Chondrocyte (in vitro differentiated cells): ENCODE measurements at regions not wholly inside any gene's neighbourhood (a gene's known extent, or its start where the extent isn't known, plus 50 kb on each side); places are given as distances from the start of the nearest gene placed in this dataset.
"Not testable (repeated sequence)": the region's sequence is repeated elsewhere in the genome, so short reads cannot be mapped to it uniquely, and the experiment has no call there.

Experiments
- DNase-seq: peaks from one replicate; pipeline ENCODE4 v3.0.0; 2021; ENCODE audit warnings: mixed read lengths, low spot score
- H3K27ac Mint-ChIP-seq: one replicate; pipeline ENCODE4 v1.8.0; 2021; ENCODE audit warnings: mild to moderate bottlenecking, moderate library complexity, mixed read lengths; ENCODE audit not compliant: unreplicated experiment
- H3K27me3 Mint-ChIP-seq: 2 replicates; pipeline ENCODE4 v1.8.0; 2021; ENCODE audit warnings: low read depth, mixed read lengths
- H3K36me3 Mint-ChIP-seq: 2 replicates; pipeline ENCODE4 v1.8.0; 2021; ENCODE audit warnings: low read depth, mixed read lengths
- H3K4me1 Mint-ChIP-seq: 2 replicates; pipeline ENCODE4 v1.8.0; 2021; ENCODE audit warnings: low read depth, mild to moderate bottlenecking, mixed read lengths
- H3K4me3 Mint-ChIP-seq: one replicate; pipeline ENCODE4 v1.8.0; 2021; ENCODE audit warnings: mild to moderate bottlenecking, moderate library complexity, mixed read lengths; ENCODE audit not compliant: unreplicated experiment
- H3K9me3 Mint-ChIP-seq: 2 replicates; pipeline ENCODE4 v1.8.0; 2021; ENCODE audit warnings: low read depth, mixed read lengths
- TF ChIP-seq, protein P1 (sequence below): fragments of 200-600 bp; sonication (generic); IDR thresholded peaks from 2 replicates; pipeline ENCODE4 v1.5.0; 2021; ENCODE audit warnings: antibody characterized with exemption, mild to moderate bottlenecking, moderate library complexity

DNA sequence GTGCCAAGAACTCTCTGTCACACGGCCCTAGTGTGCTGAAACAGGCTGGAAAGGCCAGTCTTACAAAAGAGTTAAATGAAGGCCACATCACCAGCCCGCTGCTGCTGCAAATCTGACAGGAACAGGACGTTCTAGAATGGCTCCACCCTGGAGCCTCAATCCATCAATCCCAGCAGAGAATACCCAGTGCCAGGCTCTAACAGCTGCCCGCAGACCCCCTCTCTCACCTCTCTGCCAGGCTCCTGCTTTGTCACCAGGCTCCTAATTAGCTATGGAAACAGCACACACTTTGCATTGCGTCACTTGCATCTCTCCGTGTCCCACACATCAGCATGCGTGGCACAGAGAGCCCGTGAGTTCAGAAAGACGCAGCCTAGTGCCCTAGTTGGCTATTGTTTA, 314.1 kb downstream of the FOXO1 start:
- no peak overlapping the region for H3K27ac Mint-ChIP-seq
- no peaks in the 10 kb centered on the region for H3K9me3 Mint-ChIP-seq
- no peaks in the 10 kb centered on the region for H3K36me3 Mint-ChIP-seq
- no peaks in the 10 kb centered on the region for H3K27me3 Mint-ChIP-seq
- peaks cover 19% of the 10 kb centered on the region for H3K4me1 Mint-ChIP-seq
- DNase-seq, result no peak
- H3K4me3 Mint-ChIP-seq, result no peak overlapping the region
- TF ChIP-seq, protein P1, sequence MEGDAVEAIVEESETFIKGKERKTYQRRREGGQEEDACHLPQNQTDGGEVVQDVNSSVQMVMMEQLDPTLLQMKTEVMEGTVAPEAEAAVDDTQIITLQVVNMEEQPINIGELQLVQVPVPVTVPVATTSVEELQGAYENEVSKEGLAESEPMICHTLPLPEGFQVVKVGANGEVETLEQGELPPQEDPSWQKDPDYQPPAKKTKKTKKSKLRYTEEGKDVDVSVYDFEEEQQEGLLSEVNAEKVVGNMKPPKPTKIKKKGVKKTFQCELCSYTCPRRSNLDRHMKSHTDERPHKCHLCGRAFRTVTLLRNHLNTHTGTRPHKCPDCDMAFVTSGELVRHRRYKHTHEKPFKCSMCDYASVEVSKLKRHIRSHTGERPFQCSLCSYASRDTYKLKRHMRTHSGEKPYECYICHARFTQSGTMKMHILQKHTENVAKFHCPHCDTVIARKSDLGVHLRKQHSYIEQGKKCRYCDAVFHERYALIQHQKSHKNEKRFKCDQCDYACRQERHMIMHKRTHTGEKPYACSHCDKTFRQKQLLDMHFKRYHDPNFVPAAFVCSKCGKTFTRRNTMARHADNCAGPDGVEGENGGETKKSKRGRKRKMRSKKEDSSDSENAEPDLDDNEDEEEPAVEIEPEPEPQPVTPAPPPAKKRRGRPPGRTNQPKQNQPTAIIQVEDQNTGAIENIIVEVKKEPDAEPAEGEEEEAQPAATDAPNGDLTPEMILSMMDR, result no peak

DNA sequence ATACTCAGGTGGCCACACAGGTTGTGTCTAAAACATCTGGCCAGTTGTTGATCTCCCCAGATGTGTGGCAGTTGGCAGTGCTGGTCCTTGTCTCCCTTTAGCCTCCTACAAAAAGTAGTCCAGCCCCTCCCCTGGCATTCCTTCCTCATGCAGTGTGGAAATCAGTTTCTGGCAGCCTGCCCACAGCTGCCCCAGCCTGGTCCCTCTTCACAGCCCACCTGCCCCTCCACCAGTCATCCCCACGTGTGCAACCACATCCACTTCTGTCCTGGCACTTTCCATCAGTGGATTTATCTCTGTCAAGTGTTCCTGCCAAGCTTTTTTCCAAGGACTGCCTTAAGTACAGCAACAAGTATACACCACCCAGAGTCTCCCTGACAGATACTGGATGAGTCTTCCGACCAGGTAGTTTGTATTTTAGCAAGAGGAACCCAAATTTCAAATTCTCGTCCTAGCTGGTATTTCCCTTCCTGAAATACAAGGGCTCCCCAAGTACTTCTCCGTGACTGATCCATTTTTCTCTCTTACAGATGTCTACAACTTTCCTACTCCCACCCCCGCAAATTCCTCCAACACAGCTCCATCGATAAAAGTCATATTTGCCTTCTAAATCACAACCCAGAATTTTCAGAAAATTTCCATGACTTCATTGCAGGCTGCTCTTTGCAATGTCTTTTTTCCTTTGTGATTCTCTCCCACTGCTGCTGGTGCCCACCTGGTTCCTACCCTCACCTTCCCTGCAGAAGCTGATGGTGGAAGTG, 313.5 kb downstream of the FOXO1 start:
- Mint-ChIP-seq H3K27ac (no peak overlapping the region), H3K36me3 (no peaks in the 10 kb centered on the region)

DNA sequence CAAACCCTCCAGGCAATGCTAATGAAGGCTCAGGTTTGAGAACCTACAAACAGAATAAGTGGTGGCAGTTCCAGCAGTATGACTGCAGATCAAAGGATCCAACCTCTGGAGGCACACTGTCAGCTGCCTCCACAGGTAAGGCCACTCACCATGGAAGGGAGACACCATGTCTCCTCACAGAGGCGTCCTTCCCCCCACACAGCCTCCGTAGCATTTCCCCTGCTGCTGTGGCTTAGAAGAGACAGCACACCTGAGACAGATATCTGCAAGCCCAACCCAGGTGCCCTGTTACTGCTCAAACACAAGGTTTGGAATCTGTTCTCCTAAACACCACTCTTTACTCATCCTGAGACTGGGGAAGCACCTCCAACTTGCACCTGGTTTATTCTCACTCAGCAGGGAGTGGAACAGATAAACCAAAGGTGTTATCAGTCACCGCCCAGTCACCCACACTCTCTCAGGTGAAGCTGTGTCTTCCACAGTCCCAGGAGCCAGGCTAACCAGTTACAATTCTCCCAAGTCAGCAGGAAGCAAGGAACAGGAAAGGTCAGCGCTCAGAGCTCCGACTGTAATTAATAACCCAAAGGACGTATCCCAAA, 311.2 kb downstream of the FOXO1 start:
- no peaks in the 10 kb centered on the region for H3K9me3 Mint-ChIP-seq
- H3K36me3 Mint-ChIP-seq, result no peaks in the 10 kb centered on the region
- TF ChIP-seq, protein P1, result no peak
- no peak for DNase-seq
- no peak overlapping the region for H3K27ac Mint-ChIP-seq
- peaks cover 19% of the 10 kb centered on the region for H3K4me1 Mint-ChIP-seq
- no peak overlapping the region for H3K4me3 Mint-ChIP-seq
- H3K27me3 Mint-ChIP-seq, result no peaks in the 10 kb centered on the region

More for the DNA sequence above, 313.5 kb downstream of the FOXO1 start:
- TF ChIP-seq, protein P1, result no peak
- DNase-seq, result no peak
- Mint-ChIP-seq H3K4me1 (peaks cover 19% of the 10 kb centered on the region), H3K9me3 (no peaks in the 10 kb centered on the region), H3K4me3 (no peak overlapping the region), H3K27me3 (no peaks in the 10 kb centered on the region)

DNA sequence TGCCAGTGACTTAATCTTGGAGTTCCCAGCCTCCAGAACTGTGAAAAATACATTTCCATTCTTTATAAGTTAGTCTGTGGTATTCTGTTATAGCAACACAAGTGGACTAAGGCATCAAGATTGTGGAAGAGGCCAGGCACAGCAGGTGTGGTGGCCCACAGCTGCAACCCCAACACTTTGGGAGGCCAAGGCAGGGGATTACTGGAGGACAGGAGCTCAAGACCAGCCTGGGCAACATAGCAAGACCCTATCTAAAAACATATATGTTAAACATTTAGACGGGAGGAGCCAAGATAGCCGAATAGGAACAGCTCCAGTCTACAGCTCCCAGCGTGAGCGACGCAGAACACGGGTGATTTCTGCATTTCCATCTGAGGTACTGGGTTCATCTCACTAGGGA, 310.4 kb downstream of the FOXO1 start:
- Mint-ChIP-seq H3K36me3 (peaks cover 1% of the 10 kb centered on the region), H3K4me3 (no peak overlapping the region), H3K9me3 (peaks cover 2% of the 10 kb centered on the region), H3K27ac (no peak overlapping the region), H3K27me3 (no peaks in the 10 kb centered on the region), H3K4me1 (peaks cover 19% of the 10 kb centered on the region)
- TF ChIP-seq, protein P1, result no peak
- DNase-seq, result no peak

DNA sequence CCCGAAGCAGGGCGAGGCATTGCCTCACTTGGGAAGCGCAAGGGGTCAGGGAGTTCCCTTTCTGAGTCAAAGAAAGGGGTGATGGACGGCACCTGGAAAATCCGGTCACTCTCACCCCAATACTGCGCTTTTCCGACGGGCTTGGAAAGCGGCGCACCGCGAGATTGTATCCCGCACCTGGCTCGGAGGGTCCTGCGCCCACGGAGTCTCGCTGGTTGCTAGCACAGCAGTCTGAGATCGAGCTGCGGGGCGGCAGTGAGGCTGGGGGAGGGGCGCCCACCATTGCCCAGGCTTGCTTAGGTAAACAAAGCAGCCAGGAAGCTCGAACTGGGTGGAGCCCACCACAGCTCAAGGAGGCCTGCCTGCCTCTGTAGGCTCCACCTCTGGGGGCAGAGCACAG, 310.0 kb downstream of the FOXO1 start:
- not testable (repeated sequence) for H3K4me3 Mint-ChIP-seq, DNase-seq, H3K36me3 Mint-ChIP-seq, H3K27me3 Mint-ChIP-seq, H3K9me3 Mint-ChIP-seq, H3K27ac Mint-ChIP-seq
- peaks cover 19% of the 10 kb centered on the region for H3K4me1 Mint-ChIP-seq

DNA sequence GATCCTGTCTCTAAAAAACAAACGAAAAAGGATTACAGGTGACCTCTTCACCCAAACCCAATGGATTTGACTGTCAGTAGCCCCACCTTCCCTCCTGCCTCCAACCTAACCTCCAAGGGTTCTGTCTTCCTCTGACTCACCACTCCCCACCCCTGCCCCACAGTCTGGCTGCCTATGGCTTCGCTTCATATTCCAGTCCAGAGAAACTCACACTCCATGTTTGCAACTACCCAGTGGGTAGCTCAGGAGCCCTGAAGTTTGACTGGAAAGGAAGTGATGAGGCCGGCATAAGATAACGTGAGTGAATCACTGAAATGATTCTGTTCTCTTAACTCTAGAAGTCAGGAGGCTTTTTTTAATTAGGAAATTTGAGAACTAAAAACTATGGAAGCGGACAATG, 303.9 kb downstream of the FOXO1 start:
- no peaks in the 10 kb centered on the region for H3K4me1 Mint-ChIP-seq
- no peak overlapping the region for H3K27ac Mint-ChIP-seq
- no peak for DNase-seq
- peaks cover 1% of the 10 kb centered on the region for H3K36me3 Mint-ChIP-seq
- TF ChIP-seq, protein P1, result no peak
- H3K4me3 Mint-ChIP-seq, result no peak overlapping the region
- peaks cover 2% of the 10 kb centered on the region for H3K9me3 Mint-ChIP-seq
- no peaks in the 10 kb centered on the region for H3K27me3 Mint-ChIP-seq
